A549 (cell line): ENCODE measurements at regions not wholly inside any gene's neighbourhood (a gene's known extent, or its start where the extent isn't known, plus 50 kb on each side); places are given as distances from the start of the nearest gene placed in this dataset.

ENCODE experiments used
- ATAC-seq, 2 experiments: fragments of 200-7000 bp in 1 of 2; fragments of >200 bp in 1 of 2; cut with Nextera tagmentation in 1 of 2; cut with Tn5 transposase in 1 of 2; 3 replicates each; pipeline versions ENCODE4 v1.8.0 to v1.9.1; 2018 to 2020; ENCODE audit warnings: mild to moderate bottlenecking in 1 of 2, moderate library complexity in 1 of 2
- CTCF ChIA-PET: fragments of 300-600 bp; sonication (Branson Sonifier 250); formaldehyde crosslinking; extraction: SDS; loops from one replicate; lab custom pipeline; 2021; ENCODE audit warnings: antibody characterized with exemption, inconsistent platforms; lab: Yijun Ruan, JAX
- POLR2A ChIA-PET: fragments of 350-600 bp; formaldehyde crosslinking; extraction: SDS; loops from one replicate; lab custom pipeline; 2021; ENCODE audit warnings: antibody characterized with exemption, inconsistent platforms; lab: Yijun Ruan, JAX
- DNase-seq, 2 experiments: peaks; one replicate each; pipeline versions ENCODE4 v3.0.0 to v3.0.0-alpha.2; 2011 to 2016; ENCODE audit warnings: low read depth in 1 of 2, low spot score in 1 of 2
- FAIRE-seq: peaks from 2 replicates; lab custom pipeline; 2011; peaks lifted over from hg19 to GRCh38; lab: Jason Lieb, UNC
- H3K27ac ChIP-seq, 2 experiments: fragments of >200 bp; sonication (Bioruptor Twin); formaldehyde crosslinking; 3 replicates each; pipeline ENCODE4 v1.5.1; 2016 to 2017
- H3K4me1 ChIP-seq: fragments of >200 bp; sonication (Bioruptor Twin); formaldehyde crosslinking; 3 replicates; pipeline ENCODE4 v1.6.1; 2016
- H3K4me2 ChIP-seq: fragments of >200 bp; sonication (Bioruptor Twin); formaldehyde crosslinking; 3 replicates; pipeline ENCODE4 v1.6.1; 2016
- H3K4me3 ChIP-seq: fragments of >200 bp; sonication (Bioruptor Twin); formaldehyde crosslinking; 3 replicates; pipeline ENCODE4 v1.5.1; 2016
- H3K9me3 ChIP-seq: fragments of >200 bp; sonication (Bioruptor Twin); formaldehyde crosslinking; 3 replicates; pipeline ENCODE4 v1.6.1; 2016
- CBX2 ChIP-seq: fragments of 200-600 bp; sonication (generic); IDR thresholded peaks from 2 replicates; pipeline ENCODE4 v1.6.1; 2016; ENCODE audit warnings: low read depth, mild to moderate bottlenecking, borderline replicate concordance
- CHD2 ChIP-seq: fragments of 150-350 bp; IDR thresholded peaks from 2 replicates; pipeline ENCODE4 v1.6.1; 2014; ENCODE audit warnings: low read length; ENCODE audit not compliant: partially characterized antibody
- CTCF ChIP-seq: fragments of >200 bp; sonication (Bioruptor Twin); formaldehyde crosslinking; IDR thresholded peaks from 3 replicates; pipeline ENCODE4 v1.5.1; 2016
- E2F6 ChIP-seq: IDR thresholded peaks from 2 replicates; pipeline ENCODE4 v1.6.1; 2012; ENCODE audit warnings: low read depth, borderline replicate concordance
- EHF ChIP-seq: fragments of 250-450 bp; sonication (Bioruptor Pico); IDR thresholded peaks from 2 replicates; pipeline ENCODE4 v1.5.0; 2020; ENCODE audit warnings: mild to moderate bottlenecking
- EP300 ChIP-seq, 2 experiments: fragments of >200 bp; sonication (Bioruptor Twin); formaldehyde crosslinking; IDR thresholded peaks; 2 replicates in 1 of 2; 3 replicates in 1 of 2; pipeline ENCODE4 v1.6.1; 2016 to 2017
- ESRRA ChIP-seq: fragments of 150-350 bp; IDR thresholded peaks from 2 replicates; pipeline ENCODE4 v1.6.1; 2014; ENCODE audit warnings: mild to moderate bottlenecking, low read length, borderline replicate concordance
- FOXS1 ChIP-seq: fragments of 250-450 bp; sonication (Bioruptor Pico); IDR thresholded peaks from 2 replicates; pipeline ENCODE4 v1.5.0; 2020; ENCODE audit warnings: mild to moderate bottlenecking, moderate library complexity
- GATA3 ChIP-seq: IDR thresholded peaks from 2 replicates; pipeline ENCODE4 v1.6.1; 2012; ENCODE audit warnings: borderline replicate concordance
- HDAC2 ChIP-seq: fragments of 200-600 bp; sonication (generic); IDR thresholded peaks from 2 replicates; pipeline ENCODE4 v1.6.1; 2016
- HES2 ChIP-seq: fragments of >200 bp; sonication (Bioruptor Twin); formaldehyde crosslinking; IDR thresholded peaks from 2 replicates; pipeline ENCODE4 v1.6.1; 2016
- HEYL ChIP-seq: fragments of 250-450 bp; sonication (Bioruptor Pico); IDR thresholded peaks from 2 replicates; pipeline ENCODE4 v1.8.0; 2021; ENCODE audit warnings: mild to moderate bottlenecking, moderate library complexity
- HMGXB4 ChIP-seq: fragments of 250-450 bp; sonication (Bioruptor Pico); IDR thresholded peaks from 2 replicates; pipeline ENCODE4 v1.5.0; 2021; ENCODE audit warnings: mild to moderate bottlenecking, moderate library complexity, borderline replicate concordance
- HOXB13 ChIP-seq: fragments of 250-450 bp; sonication (Bioruptor Pico); IDR thresholded peaks from 2 replicates; pipeline ENCODE4 v1.5.0; 2020; ENCODE audit warnings: low read depth, mild to moderate bottlenecking, moderate library complexity
- JUNB ChIP-seq: fragments of >200 bp; sonication (Bioruptor Twin); formaldehyde crosslinking; IDR thresholded peaks from 2 replicates; pipeline ENCODE4 v1.6.1; 2016
- KDM5A ChIP-seq: fragments of 200-600 bp; sonication (generic); IDR thresholded peaks from 2 replicates; pipeline ENCODE4 v1.6.1; 2016; ENCODE audit warnings: antibody characterized with exemption, mild to moderate bottlenecking
- MAX ChIP-seq: IDR thresholded peaks from 2 replicates; pipeline ENCODE4 v1.6.1; 2012
- PBX3 ChIP-seq: IDR thresholded peaks from 2 replicates; pipeline ENCODE4 v1.6.1; 2012
- PHF8 ChIP-seq: fragments of 200-600 bp; sonication (generic); IDR thresholded peaks from 2 replicates; pipeline ENCODE4 v1.6.1; 2016; ENCODE audit warnings: low read depth, mild to moderate bottlenecking, antibody characterized with exemption, moderate library complexity, borderline replicate concordance
- POLR2A ChIP-seq: IDR thresholded peaks from 2 replicates; pipeline ENCODE4 v1.6.1; 2012; ENCODE audit warnings: mild to moderate bottlenecking, low read length
- POLR2AphosphoS2 ChIP-seq: conservative IDR thresholded peaks from 2 replicates; pipeline ENCODE4 v1.6.1; 2012; ENCODE audit warnings: low read length, improper control_type of control experiment, inconsistent platforms
- RCOR1 ChIP-seq: fragments of 150-350 bp; IDR thresholded peaks from 2 replicates; pipeline ENCODE4 v1.6.1; 2014; ENCODE audit warnings: antibody characterized with exemption, low read length, low read depth
- RFX5 ChIP-seq: fragments of 450-650 bp; IDR thresholded peaks from 2 replicates; pipeline ENCODE4 v1.7.1; 2014; ENCODE audit warnings: antibody characterized with exemption, mild to moderate bottlenecking, moderate library complexity
- SMC3 ChIP-seq: fragments of >200 bp; sonication (Bioruptor Twin); formaldehyde crosslinking; IDR thresholded peaks from 3 replicates; pipeline ENCODE4 v1.6.1; 2018; ENCODE audit warnings: inconsistent platforms
- SREBF2 ChIP-seq: fragments of 450-650 bp; IDR thresholded peaks from 2 replicates; pipeline ENCODE4 v1.6.1; 2014; ENCODE audit warnings: mild to moderate bottlenecking, moderate library complexity
- TP53 ChIP-seq: fragments of 250-450 bp; sonication (Bioruptor Pico); IDR thresholded peaks from 2 replicates; pipeline ENCODE4 v1.5.0; 2021; ENCODE audit warnings: mild to moderate bottlenecking, moderate library complexity
- ZC3H11A ChIP-seq: fragments of 450-650 bp; IDR thresholded peaks from 2 replicates; pipeline ENCODE4 v1.6.1; 2014; ENCODE audit warnings: antibody characterized with exemption, mild to moderate bottlenecking
- ZSCAN20 ChIP-seq: fragments of 250-450 bp; sonication (Bioruptor Pico); IDR thresholded peaks from 2 replicates; pipeline ENCODE4 v1.8.0; 2022; ENCODE audit warnings: mild to moderate bottlenecking, moderate library complexity
- WGBS: methylation state at CpG from one replicate; pipeline ENCODE4 v1.1.6; 2017; ENCODE audit errors: missing lambda C conversion rate; 5-methylcytosine and 5-hydroxymethylcytosine counted together

- no peak overlapping the region for H3K4me3 ChIP-seq
- H3K27ac ChIP-seq: no peak overlapping the region
- ChIA-PET CTCF (interaction anchor here (1.1 kb wide), 1 partner anchor 25 kb away, joined by 3 read pairs; no protein-coding TSS in a partner anchor), POLR2A (no interaction called here)
- H3K9me3 ChIP-seq: no peaks in the 10 kb centered on the region
- no peak overlapping the region for H3K4me2 ChIP-seq
- 42% methylated on average over 6 of the region's 6 CpGs for WGBS
- no peak for FAIRE-seq
- no peaks in the 10 kb centered on the region for H3K4me1 ChIP-seq
- no peak for ATAC-seq
- DNase-seq: no peak
- TF ChIP-seq ESRRA: no peak
- TF ChIP-seq HOXB13 (CRISPR knock-in tag): no peak
- TF ChIP-seq PBX3: no peak
These were observed 109.8 kb downstream of the ADCYAP1 start for GRCh38 chr18:1014509-1014908.

- FAIRE-seq: no peak
- ChIA-PET POLR2A (no interaction called here), CTCF (interaction anchor here (1.1 kb wide), 1 partner anchor 26 kb away, joined by 3 read pairs; no protein-coding TSS in a partner anchor)
- H3K4me1 ChIP-seq: no peaks in the 10 kb centered on the region
- no peak for TF ChIP-seq HDAC2
- no peak for TF ChIP-seq EP300 (IDR thresholded peaks at IDR 0.05)
- no peak for TF ChIP-seq PHF8
- TF ChIP-seq ZC3H11A: no peak
- no peak for TF ChIP-seq HMGXB4 (CRISPR knock-in tag)
- no peak for TF ChIP-seq POLR2A
- no peak for TF ChIP-seq CHD2
- TF ChIP-seq HEYL: no peak
- TF ChIP-seq EHF (CRISPR knock-in tag): no peak
- no peak for TF ChIP-seq POLR2AphosphoS2
- TF ChIP-seq SREBF2: no peak
- no peak for TF ChIP-seq FOXS1 (CRISPR knock-in tag)
- no peak for TF ChIP-seq TP53 (CRISPR knock-in tag)
- TF ChIP-seq JUNB: no peak
- TF ChIP-seq RCOR1: no peak
- TF ChIP-seq CBX2: no peak
- TF ChIP-seq CTCF: no peak
- no peak for TF ChIP-seq ZSCAN20 (CRISPR knock-in tag)
- no peak for TF ChIP-seq KDM5A
- no peak for ATAC-seq
- no peak overlapping the region for H3K27ac ChIP-seq
- H3K4me2 ChIP-seq: no peak overlapping the region
- H3K4me3 ChIP-seq: no peak overlapping the region
- DNase-seq: no peak
- H3K9me3 ChIP-seq: no peaks in the 10 kb centered on the region
These were observed 110.4 kb downstream of the ADCYAP1 start for GRCh38 chr18:1014951-1015624.

GRCh38 chr18:1015777-1016176 is 111.1 kb downstream of the ADCYAP1 start:
- FAIRE-seq: no peak
- Histone ChIP-seq H3K9me3 (no peaks in the 10 kb centered on the region), H3K4me3 (no peak overlapping the region), H3K4me1 (no peaks in the 10 kb centered on the region), H3K27ac (no peak overlapping the region), H3K4me2 (no peak overlapping the region)
- ATAC-seq: no peak
- ChIA-PET CTCF (no interaction called here), POLR2A (no interaction called here)
- WGBS: 8% methylated on average over 2 of the region's 2 CpGs
- DNase-seq: no peak
- no peak for TF ChIP-seq POLR2A
- no peak for TF ChIP-seq GATA3
- no peak for TF ChIP-seq RFX5
- TF ChIP-seq E2F6: no peak
- no peak for TF ChIP-seq HES2
- TF ChIP-seq SMC3: no peak
- no peak for TF ChIP-seq MAX
- no peak for TF ChIP-seq PBX3
- no peak for TF ChIP-seq HMGXB4 (CRISPR knock-in tag)
